BE2C (cell line): ENCODE measurements at regions not wholly inside any gene's neighbourhood (a gene's known extent, or its start where the extent isn't known, plus 50 kb on each side); places are given as distances from the start of the nearest gene placed in this dataset.

Source experiments
- DNase-seq: peaks from one replicate; pipeline ENCODE4 v3.0.0-alpha.2; 2020
- H3K27me3 ChIP-seq: fragments of 250-450 bp; sonication (Bioruptor Pico); 2 replicates; pipeline ENCODE4 v1.5.1; 2020; ENCODE audit warnings: mild to moderate bottlenecking
- H3K36me3 ChIP-seq: fragments of 250-450 bp; sonication (Bioruptor Pico); 2 replicates; pipeline ENCODE4 v1.5.1; 2020; ENCODE audit warnings: mild to moderate bottlenecking
- H3K4me1 ChIP-seq: fragments of 250-450 bp; sonication (Bioruptor Pico); 2 replicates; pipeline ENCODE4 v1.5.1; 2020
- H3K4me3 ChIP-seq: 2 replicates; pipeline ENCODE4 v1.5.1; 2011; ENCODE audit warnings: low read depth, low read length
- H3K9me3 ChIP-seq: fragments of 250-450 bp; sonication (Bioruptor Pico); 2 replicates; pipeline ENCODE4 v1.5.1; 2020
- CTCF ChIP-seq: IDR thresholded peaks from 2 replicates; pipeline ENCODE4 v1.5.1; 2012; ENCODE audit warnings: mild to moderate bottlenecking, low read depth, low read length

DNA sequence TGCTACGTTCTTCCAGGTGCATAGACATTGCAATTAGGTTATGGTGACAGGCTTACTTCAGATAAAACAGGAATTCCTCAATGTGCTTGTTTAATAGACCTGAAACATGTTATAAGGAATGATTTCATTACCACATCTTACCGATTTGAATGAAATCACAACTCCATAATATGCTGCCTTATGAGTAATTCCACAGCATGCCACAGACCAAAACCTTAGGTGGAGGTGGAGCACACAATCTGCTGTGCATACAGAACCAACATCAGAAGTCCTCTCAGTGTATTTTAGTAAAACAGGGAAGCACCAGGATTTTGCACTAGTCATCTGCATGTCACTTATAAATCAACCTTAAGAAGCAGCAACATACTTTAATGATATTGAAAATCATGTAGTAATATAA is 148.9 kb upstream of the TSHZ2 start:
- DNase-seq: no peak
- Histone ChIP-seq H3K27me3 (no peaks in the 10 kb centered on the region), H3K9me3 (no peaks in the 10 kb centered on the region), H3K4me1 (no peaks in the 10 kb centered on the region), H3K4me3 (no peak overlapping the region), H3K36me3 (no peaks in the 10 kb centered on the region)
- TF ChIP-seq CTCF: no peak

GRCh38 chr20:52820641-52821292 is 151.4 kb upstream of the TSHZ2 start:
- Histone ChIP-seq H3K9me3 (no peaks in the 10 kb centered on the region), H3K4me1 (no peaks in the 10 kb centered on the region), H3K4me3 (no peak overlapping the region), H3K36me3 (no peaks in the 10 kb centered on the region), H3K27me3 (no peaks in the 10 kb centered on the region)
- TF ChIP-seq CTCF: no peak
- DNase-seq: no peak

DNA sequence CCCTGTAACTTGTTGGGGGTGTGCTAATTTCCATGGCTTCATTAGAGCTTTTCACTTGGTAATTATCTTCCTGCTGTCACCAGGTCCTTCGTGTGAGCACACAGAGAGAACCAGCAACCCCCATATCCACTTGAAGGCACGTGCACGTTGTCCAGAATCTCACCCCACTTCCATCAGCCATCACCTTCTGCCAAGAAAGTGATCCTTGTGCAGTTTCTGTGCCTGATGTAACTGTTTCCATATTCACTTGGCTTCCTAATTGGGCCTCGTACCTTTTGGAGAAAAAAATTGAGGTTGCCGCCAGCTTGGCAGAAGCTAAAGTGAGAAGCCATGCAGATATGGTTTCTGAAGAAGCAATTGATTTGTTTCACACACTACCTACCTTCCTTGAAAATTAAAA is 153.7 kb upstream of the TSHZ2 start:
- Histone ChIP-seq H3K27me3 (no peaks in the 10 kb centered on the region), H3K4me3 (no peak overlapping the region), H3K9me3 (no peaks in the 10 kb centered on the region), H3K36me3 (no peaks in the 10 kb centered on the region), H3K4me1 (no peaks in the 10 kb centered on the region)
- no peak for DNase-seq
- TF ChIP-seq CTCF: no peak

DNA sequence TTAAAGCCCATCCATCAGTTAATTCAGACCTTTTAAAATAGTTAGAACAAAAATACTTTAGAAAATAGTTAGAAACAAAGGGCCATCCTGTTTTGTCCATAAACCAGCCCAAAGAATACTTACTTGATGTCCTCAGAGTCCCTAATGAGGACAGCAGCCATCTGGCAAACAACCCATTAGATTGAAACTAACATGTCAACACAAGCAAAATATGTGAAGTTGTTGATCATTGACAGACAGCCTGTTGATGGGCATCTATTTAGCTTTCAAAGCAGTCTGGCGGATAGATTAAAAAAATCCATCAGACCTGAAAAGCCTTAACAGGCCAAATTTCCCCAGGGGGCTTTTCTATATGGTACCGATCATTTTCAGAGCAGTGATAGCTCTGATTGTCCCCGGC is 154.2 kb upstream of the TSHZ2 start:
- TF ChIP-seq CTCF: no peak
- Histone ChIP-seq H3K4me1 (no peaks in the 10 kb centered on the region), H3K36me3 (no peaks in the 10 kb centered on the region), H3K4me3 (no peak overlapping the region), H3K27me3 (no peaks in the 10 kb centered on the region), H3K9me3 (no peaks in the 10 kb centered on the region)
- DNase-seq: no peak

DNA sequence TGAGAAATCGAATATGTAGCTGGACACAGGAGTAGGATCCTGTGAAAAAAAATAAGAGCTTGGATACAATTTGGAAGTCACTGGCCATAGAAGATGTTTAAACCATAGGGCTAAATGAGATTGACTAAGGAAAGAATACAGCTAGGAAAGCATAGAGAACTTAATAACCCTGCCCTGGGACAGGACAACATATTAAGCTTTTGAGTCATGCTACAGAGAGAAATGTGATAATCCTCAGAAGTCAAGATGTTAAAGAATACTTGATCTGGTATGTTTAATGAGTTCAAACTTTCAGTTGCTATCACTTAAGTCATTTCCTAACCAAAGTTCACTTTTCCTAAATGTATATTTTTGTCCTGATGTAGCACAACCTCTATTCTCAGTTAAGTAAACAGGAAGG is 154.6 kb upstream of the TSHZ2 start:
- H3K4me3 ChIP-seq: no peak overlapping the region
- no peaks in the 10 kb centered on the region for H3K4me1 ChIP-seq
- no peaks in the 10 kb centered on the region for H3K9me3 ChIP-seq
- no peaks in the 10 kb centered on the region for H3K27me3 ChIP-seq
- no peak for TF ChIP-seq CTCF
- H3K36me3 ChIP-seq: no peaks in the 10 kb centered on the region
- DNase-seq: no peak

DNA sequence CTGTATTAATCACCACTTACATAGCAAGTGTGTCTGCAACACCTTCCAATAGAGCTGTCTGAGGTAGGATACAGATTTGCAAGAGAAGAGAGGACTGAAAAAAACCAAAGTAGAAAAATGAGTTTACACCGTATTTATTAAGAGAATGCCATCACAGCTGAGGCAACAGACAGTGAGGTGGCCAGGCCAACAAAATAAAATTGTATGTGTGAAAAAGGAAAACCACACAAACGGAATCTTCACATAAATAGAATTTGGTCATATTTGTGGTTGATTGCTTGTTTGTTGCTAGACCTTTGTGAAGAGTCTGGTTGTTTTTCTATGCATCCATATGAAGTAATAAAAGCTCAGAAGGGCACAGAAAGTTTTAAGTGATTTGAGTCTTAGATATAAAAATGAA is 157.8 kb upstream of the TSHZ2 start:
- no peaks in the 10 kb centered on the region for H3K27me3 ChIP-seq
- TF ChIP-seq CTCF: no peak
- no peaks in the 10 kb centered on the region for H3K36me3 ChIP-seq
- H3K4me3 ChIP-seq: no peak overlapping the region
- DNase-seq: no peak
- H3K9me3 ChIP-seq: no peaks in the 10 kb centered on the region
- H3K4me1 ChIP-seq: no peaks in the 10 kb centered on the region
